ENCODE measurements at regions not wholly inside any gene's neighbourhood (a gene's known extent, or its start where the extent isn't known, plus 50 kb on each side); places are given as distances from the start of the nearest gene placed in this dataset.
"Not testable (repeated sequence)": the region's sequence is repeated elsewhere in the genome, so short reads cannot be mapped to it uniquely, and the experiment has no call there.

- peaks cover 35% of the 10 kb centered on the region in 2 experiments for H3K4me1 Mint-ChIP-seq
- not testable (repeated sequence) for H4K91ac ChIP-seq (ENCODE audit: insufficient read length, low read depth, low read length); H3K9me3 ChIP-seq (ENCODE audit: control insufficient read depth, low read depth, low read length); H2BK12ac ChIP-seq (ENCODE audit: insufficient read length, low read depth, low read length); H4K20me1 ChIP-seq (ENCODE audit: control insufficient read depth, insufficient read depth, insufficient read length); H3T11ph ChIP-seq (ENCODE audit: low read length); H2BK5ac ChIP-seq (ENCODE audit: insufficient read length, low read length); H4K5ac ChIP-seq (ENCODE audit: insufficient read length, low read depth, low read length); H3K27ac ChIP-seq (ENCODE audit: insufficient read length, low read depth, low read length); H3K4me1 ChIP-seq (ENCODE audit: insufficient read depth, low read length); H4K8ac ChIP-seq (replicated peaks; ENCODE audit: insufficient read length, low read depth, low read length); H3K4me2 ChIP-seq (ENCODE audit: insufficient read depth, insufficient read length, low read length); H3K27me3 ChIP-seq (ENCODE audit: insufficient read depth, low read length); H3K56ac ChIP-seq (ENCODE audit: insufficient read length, low read depth, low read length); H3K36me3 Mint-ChIP-seq (ENCODE audit: insufficient read depth in 1 of 3, low read depth in 3 of 3); H3K23me2 ChIP-seq (ENCODE audit: insufficient read length, low read depth, low read length, poor library complexity, severe bottlenecking); H3K4ac ChIP-seq (ENCODE audit: low read depth, low read length); H3K18ac ChIP-seq (ENCODE audit: insufficient read length, low read depth, low read length); H3K27me3 Mint-ChIP-seq (ENCODE audit: low read depth); H3K14ac ChIP-seq (ENCODE audit: insufficient read depth, low read length); H3K79me2 ChIP-seq (ENCODE audit: insufficient read depth, low read length); H3K4me3 Mint-ChIP-seq; H2BK15ac ChIP-seq (ENCODE audit: low read depth, low read length); H3K23ac ChIP-seq (ENCODE audit: insufficient read length, low read depth, low read length); H3K9ac ChIP-seq (ENCODE audit: extremely low read depth, insufficient read length, low read length); H3K79me1 ChIP-seq (ENCODE audit: insufficient read depth, low read depth, low read length, poor library complexity, severe bottlenecking); H2AFZ ChIP-seq (ENCODE audit: low read length); H3K9me3 Mint-ChIP-seq; H2AK5ac ChIP-seq (ENCODE audit: insufficient read length, low read length); H2BK20ac ChIP-seq (ENCODE audit: low read depth, low read length, poor library complexity, severe bottlenecking); H2BK120ac ChIP-seq (ENCODE audit: low read depth, low read length, poor library complexity, severe bottlenecking)
- peak; percentile 60 for DNase-seq
- 0 out of 7 replicates have a peak overlapping the region, but pooled peaks of 1 of the 3 experiments have one; percentile 18 for H3K27ac Mint-ChIP-seq
- WGBS (ENCODE audit: extremely low coverage, insufficient read length, low lambda C conversion rate) = no CpG with 5 or more reads among the region's 20 CpGs
- TF ChIP-seq CTCF (conservative IDR thresholded peaks at IDR 0.05) = peak; percentile 32; the same call in 2 of the 3 replicates
These were observed 98.3 kb upstream of the ZNF195 start for GRCh38 chr11:3476937-3477885.

Data from H9 (cell line).